Dedifferentiated amniotic fluid mesenchymal stem cell (primary cell): ENCODE measurements at regions not wholly inside any gene's neighbourhood (a gene's known extent, or its start where the extent isn't known, plus 50 kb on each side); places are given as distances from the start of the nearest gene placed in this dataset.
"Not testable (repeated sequence)": the region's sequence is repeated elsewhere in the genome, so short reads cannot be mapped to it uniquely, and the experiment has no call there.

Experiments
- DNase-seq: peaks from one replicate; pipeline ENCODE4 v3.0.0-alpha.2; 2016; ENCODE audit errors: extremely low spot score

- DNase-seq: not testable (repeated sequence)
Measured at GRCh38 chr21:5251162-5251561, 5270.2 kb upstream of the TPTE start.

GRCh38 chr21:5251866-5252265, 5269.5 kb upstream of the TPTE start:
- not testable (repeated sequence) for DNase-seq
